GM23338 (cell line): ENCODE measurements at regions not wholly inside any gene's neighbourhood (a gene's known extent, or its start where the extent isn't known, plus 50 kb on each side); places are given as distances from the start of the nearest gene placed in this dataset.

Experiments used
- ATAC-seq: fragments of 200-7000 bp; cut with Tn5 transposase; 3 replicates; pipeline ENCODE4 v1.9.1; 2020
- DNase-seq: peaks from one replicate; pipeline ENCODE4 v3.0.0-alpha.2; 2015; ENCODE audit warnings: low spot score
- H2AFZ ChIP-seq: fragments of 200-600 bp; sonication (generic); 2 replicates; pipeline ENCODE4 v1.8.0; 2016; ENCODE audit warnings: antibody characterized with exemption, mild to moderate bottlenecking, moderate library complexity
- H3F3A ChIP-seq: fragments of 200-600 bp; sonication (generic); replicated peaks from 2 replicates; pipeline ENCODE4 v1.8.0; 2017; ENCODE audit warnings: antibody characterized with exemption, mixed run types, low read depth
- H3K27ac ChIP-seq: fragments of 200-600 bp; sonication (generic); 2 replicates; pipeline ENCODE4 v1.6.1; 2016; ENCODE audit warnings: low read depth
- H3K27me3 ChIP-seq: fragments of 200-600 bp; sonication (generic); 2 replicates; pipeline ENCODE4 v1.8.0; 2016; ENCODE audit warnings: mild to moderate bottlenecking, mixed run types, moderate library complexity; ENCODE audit not compliant: insufficient read depth
- H3K36me3 ChIP-seq: fragments of 200-600 bp; sonication (generic); 2 replicates; pipeline ENCODE4 v1.8.0; 2016; ENCODE audit warnings: mild to moderate bottlenecking; ENCODE audit not compliant: insufficient read depth
- H3K4me1 ChIP-seq: fragments of 200-600 bp; sonication (generic); 2 replicates; pipeline ENCODE4 v1.8.0; 2016; ENCODE audit warnings: mild to moderate bottlenecking, moderate library complexity; ENCODE audit not compliant: insufficient read depth
- H3K4me2 ChIP-seq: fragments of 200-600 bp; sonication (generic); 2 replicates; pipeline ENCODE4 v1.7.1; 2017; ENCODE audit warnings: mixed run types
- H3K4me3 ChIP-seq: fragments of 200-600 bp; sonication (generic); 2 replicates; pipeline ENCODE4 v1.6.1; 2016; ENCODE audit warnings: mixed run types
- H3K79me2 ChIP-seq: fragments of 200-600 bp; sonication (generic); replicated peaks from 2 replicates; pipeline ENCODE4 v1.8.0; 2017; ENCODE audit warnings: mild to moderate bottlenecking; ENCODE audit not compliant: insufficient read depth
- H3K9me2 ChIP-seq: fragments of 200-600 bp; sonication (generic); 2 replicates; pipeline ENCODE4 v1.8.0; 2017; ENCODE audit not compliant: insufficient read depth
- H4K20me1 ChIP-seq: fragments of 200-600 bp; sonication (generic); replicated peaks from 2 replicates; pipeline ENCODE4 v1.8.0; 2017; ENCODE audit warnings: mild to moderate bottlenecking; ENCODE audit not compliant: insufficient read depth
- H3K27ac Mint-ChIP-seq: 2 replicates; pipeline ENCODE4 v1.8.0; 2020; ENCODE audit warnings: inconsistent platforms, mild to moderate bottlenecking, moderate library complexity, mixed read lengths
- H3K27me3 Mint-ChIP-seq: 3 replicates; pipeline ENCODE4 v1.8.0; 2022; ENCODE audit warnings: low read depth, mild to moderate bottlenecking, moderate library complexity, mixed read lengths, inconsistent platforms; ENCODE audit not compliant: insufficient read depth, poor library complexity
- H3K36me3 Mint-ChIP-seq: 3 replicates; pipeline ENCODE4 v1.8.0; 2021; ENCODE audit warnings: low read depth, mild to moderate bottlenecking, inconsistent platforms, moderate library complexity, mixed read lengths
- H3K4me1 Mint-ChIP-seq: 3 replicates; pipeline ENCODE4 v1.8.0; 2020; ENCODE audit warnings: mild to moderate bottlenecking, inconsistent platforms, mixed read lengths
- H3K4me3 Mint-ChIP-seq: 3 replicates; pipeline ENCODE4 v1.8.0; 2021; ENCODE audit warnings: moderate library complexity, mild to moderate bottlenecking, inconsistent platforms, mixed read lengths
- H3K9me3 Mint-ChIP-seq: 3 replicates; pipeline ENCODE4 v1.8.0; 2020; ENCODE audit warnings: moderate library complexity, mild to moderate bottlenecking, inconsistent platforms, mixed read lengths
- CREB1 ChIP-seq: fragments of 250-450 bp; sonication (Bioruptor Pico); IDR thresholded peaks from 2 replicates; pipeline ENCODE4 v1.5.0; 2020; ENCODE audit warnings: low read depth, mild to moderate bottlenecking, moderate library complexity
- CTCF ChIP-seq, 2 experiments: fragments of 200-600 bp in 1 of 2; sonication (generic) in 1 of 2; conservative IDR thresholded peaks; 2 replicates each; pipeline versions ENCODE4 v1.5.1 to v1.6.1; 2016 to 2017; ENCODE audit warnings: antibody characterized with exemption in 2 of 2, low read depth in 2 of 2, mild to moderate bottlenecking in 2 of 2, moderate library complexity in 1 of 2
- ETS1 ChIP-seq: IDR thresholded peaks from 2 replicates; pipeline ENCODE4 v1.6.1; 2016; ENCODE audit warnings: antibody characterized with exemption
- EZH2phosphoT487 ChIP-seq: fragments of 200-600 bp; sonication (generic); IDR thresholded peaks from one replicate; pipeline ENCODE4 v1.8.1; 2018; ENCODE audit warnings: antibody characterized with exemption; ENCODE audit not compliant: unreplicated experiment
- JUNB ChIP-seq: IDR thresholded peaks from one replicate; pipeline ENCODE4 v1.6.1; 2016; ENCODE audit warnings: antibody characterized with exemption; ENCODE audit not compliant: unreplicated experiment
- NANOG ChIP-seq: IDR thresholded peaks from 2 replicates; pipeline ENCODE4 v1.6.1; 2016; ENCODE audit warnings: antibody characterized with exemption, borderline replicate concordance
- POLR2AphosphoS5 ChIP-seq: IDR thresholded peaks from 2 replicates; pipeline ENCODE4 v1.6.1; 2016; ENCODE audit warnings: antibody characterized with exemption, low read depth
- REST ChIP-seq: IDR thresholded peaks from one replicate; pipeline ENCODE4 v1.6.1; 2018; ENCODE audit warnings: antibody characterized with exemption; ENCODE audit not compliant: unreplicated experiment
- STAT1 ChIP-seq: IDR thresholded peaks from one replicate; pipeline ENCODE4 v1.6.1; 2016; ENCODE audit warnings: antibody characterized with exemption; ENCODE audit not compliant: unreplicated experiment
- ZNF331 ChIP-seq: fragments of 250-450 bp; sonication (Bioruptor Pico); IDR thresholded peaks from 2 replicates; pipeline ENCODE4 v1.5.0; 2020; ENCODE audit warnings: low read depth, mild to moderate bottlenecking, moderate library complexity

DNA sequence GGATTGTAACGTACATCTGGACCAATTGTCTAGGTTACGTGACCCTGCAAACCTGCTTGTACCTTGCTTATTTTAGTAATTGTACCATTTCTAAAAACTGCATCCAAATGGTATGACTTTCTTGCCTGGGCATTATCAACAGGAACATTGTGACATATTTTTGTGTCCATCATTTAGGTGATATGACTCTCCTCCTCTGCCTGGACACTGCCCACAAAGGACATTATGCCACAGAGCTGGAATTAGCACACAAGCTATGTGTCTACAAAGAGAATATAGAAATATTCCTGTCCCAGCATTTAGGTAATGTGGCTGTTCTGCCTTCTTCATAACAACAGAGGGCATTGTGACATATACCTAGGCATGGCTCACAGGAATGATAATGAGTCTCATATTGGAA is 1153.7 kb upstream of the AMELY start:
- Mint-ChIP-seq H3K9me3 (peaks cover 3% of the 10 kb centered on the region; the same call in 2 of the 3 replicates), H3K27me3 (no peaks in the 10 kb centered on the region), H3K27ac (no peak overlapping the region), H3K4me1 (no peaks in the 10 kb centered on the region), H3K36me3 (no peaks in the 10 kb centered on the region), H3K4me3 (no peak overlapping the region)
- Histone ChIP-seq H3K36me3 (no peaks in the 10 kb centered on the region), H3K27ac (no peak overlapping the region), H4K20me1 (no peaks in the 10 kb centered on the region), H3F3A (no peaks in the 10 kb centered on the region), H3K9me2 (no peaks in the 10 kb centered on the region), H3K79me2 (no peaks in the 10 kb centered on the region), H3K4me1 (no peaks in the 10 kb centered on the region), H3K4me3 (no peak overlapping the region), H3K27me3 (no peaks in the 10 kb centered on the region), H2AFZ (no peak overlapping the region), H3K4me2 (no peak overlapping the region)
- no peak for ATAC-seq
- TF ChIP-seq ETS1: no peak
- DNase-seq: no peak

DNA sequence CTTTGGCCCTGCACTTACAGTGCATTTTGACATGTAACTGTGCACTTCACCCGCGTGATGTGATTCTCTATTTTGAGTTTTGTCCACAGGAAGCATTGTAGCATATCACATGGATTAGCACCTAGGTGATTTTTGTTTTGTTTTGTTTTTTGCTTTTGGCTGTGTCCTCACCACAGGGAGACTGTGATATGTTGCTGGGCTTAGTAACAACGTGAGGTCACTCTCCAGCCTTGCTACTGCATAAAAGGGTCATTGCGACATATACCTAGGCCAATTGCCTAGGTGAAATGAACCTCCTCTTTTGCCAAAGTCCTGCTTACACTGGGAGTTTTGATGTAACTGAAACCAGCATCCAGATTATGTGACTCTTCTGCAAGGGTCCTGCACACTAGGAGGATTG is 1152.9 kb upstream of the AMELY start:
- no peak overlapping the region for H3K27ac ChIP-seq
- DNase-seq (no peak), ATAC-seq (no peak)
- H3K27me3 Mint-ChIP-seq: no peaks in the 10 kb centered on the region
- H3K4me3 Mint-ChIP-seq: no peak overlapping the region
- no peaks in the 10 kb centered on the region for H3K36me3 Mint-ChIP-seq
- H3F3A ChIP-seq: no peaks in the 10 kb centered on the region
- H3K36me3 ChIP-seq: no peaks in the 10 kb centered on the region
- H3K4me1 ChIP-seq: no peaks in the 10 kb centered on the region
- no peak overlapping the region for H3K4me3 ChIP-seq
- H2AFZ ChIP-seq: no peak overlapping the region
- no peak overlapping the region for H3K27ac Mint-ChIP-seq
- no peaks in the 10 kb centered on the region for H3K27me3 ChIP-seq
- H3K4me1 Mint-ChIP-seq: no peaks in the 10 kb centered on the region
- H4K20me1 ChIP-seq: no peaks in the 10 kb centered on the region
- no peaks in the 10 kb centered on the region for H3K9me2 ChIP-seq
- H3K4me2 ChIP-seq: no peak overlapping the region
- peaks cover 3% of the 10 kb centered on the region; the same call in 2 of the 3 replicates for H3K9me3 Mint-ChIP-seq
- no peaks in the 10 kb centered on the region for H3K79me2 ChIP-seq
- TF ChIP-seq ETS1 (no peak), EZH2phosphoT487 (no peak), STAT1 (no peak), REST (no peak), CTCF (conservative IDR thresholded peaks at IDR 0.05; ENCODE audit: low read depth in 2 of 2) (no peak), NANOG (no peak), POLR2AphosphoS5 (no peak), ZNF331 (CRISPR knock-in tag) (no peak), JUNB (no peak), CREB1 (no peak)
